ENCODE measurements at regions not wholly inside any gene's neighbourhood (a gene's known extent, or its start where the extent isn't known, plus 50 kb on each side); places are given as distances from the start of the nearest gene placed in this dataset.

DNA sequence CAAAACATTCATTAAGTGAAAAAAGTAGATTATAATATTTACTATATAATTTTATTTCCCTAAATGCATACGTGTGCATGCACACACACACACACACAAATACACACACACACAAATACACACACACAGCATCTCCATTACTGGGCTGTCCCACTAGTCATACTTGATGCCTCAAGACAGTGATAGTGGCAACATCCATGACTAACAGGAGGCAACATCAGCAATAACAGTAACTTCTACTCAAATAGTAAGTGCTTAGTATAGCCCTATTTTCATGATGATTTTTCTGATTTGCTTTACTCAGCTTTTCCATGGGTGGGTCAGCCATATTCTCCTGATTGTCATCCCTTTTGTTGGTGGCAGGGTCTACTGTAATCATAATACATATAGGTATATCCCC is 325.9 kb upstream of the TEX13C start:
- Histone ChIP-seq H2BK5ac (ENCODE audit: low read depth, low read length) (no peak overlapping the region), H4K20me1 (replicated peaks in 1 of 2; ENCODE audit: control insufficient read depth in 1 of 2, insufficient read depth in 2 of 2, low read length in 2 of 2) (no peaks in the 10 kb centered on the region), H3K9ac (replicated peaks in 1 of 4; ENCODE audit: extremely low read depth in 1 of 4, low read depth in 3 of 4, low read length in 3 of 4) (no peak overlapping the region), H2AFZ (ENCODE audit: low read length) (no peak overlapping the region), H3K23me2 (ENCODE audit: low read depth, low read length) (no peaks in the 10 kb centered on the region), H3K36me3 (ENCODE audit: control insufficient read depth in 2 of 4, insufficient read depth in 4 of 4, low read length in 3 of 4) (no peaks in the 10 kb centered on the region), H3K79me1 (ENCODE audit: low read depth, low read length) (no peaks in the 10 kb centered on the region), H3K18ac (ENCODE audit: extremely low read depth, low read length) (no peak overlapping the region), H4K91ac (replicated peaks; ENCODE audit: insufficient read length, low read length) (no peak overlapping the region), H2BK12ac (ENCODE audit: low read depth, low read length) (no peak overlapping the region), H3K79me2 (ENCODE audit: control insufficient read depth in 1 of 2, insufficient read depth in 2 of 2, low read length in 2 of 2) (no peaks in the 10 kb centered on the region), H3K4ac (replicated peaks; ENCODE audit: insufficient read length, low read depth, low read length) (no peak overlapping the region), H4K5ac (ENCODE audit: insufficient read length, low read depth, low read length) (no peak overlapping the region), H3K56ac (replicated peaks; ENCODE audit: insufficient read length, low read depth, low read length) (no peak overlapping the region), H3K4me2 (ENCODE audit: insufficient read depth in 1 of 2, low read depth in 2 of 2, low read length in 2 of 2) (no peak overlapping the region), H3K23ac (ENCODE audit: insufficient read length) (no peak overlapping the region), H2BK20ac (ENCODE audit: low read length) (no peak overlapping the region), H3K9me3 (ENCODE audit: insufficient read depth in 2 of 2, low read depth in 1 of 2, low read length in 1 of 2) (no peaks in the 10 kb centered on the region), H3K27ac (ENCODE audit: low read depth, low read length) (no peak overlapping the region), H3K14ac (ENCODE audit: insufficient read length) (no peak overlapping the region), H2BK120ac (replicated peaks; ENCODE audit: low read depth, low read length) (no peak overlapping the region), H4K8ac (ENCODE audit: extremely low read depth, insufficient read depth, low read length) (no peak overlapping the region), H3K4me1 (replicated peaks in 1 of 4; ENCODE audit: control insufficient read depth in 3 of 4, insufficient read depth in 4 of 4, low read length in 3 of 4) (no peaks in the 10 kb centered on the region), H2AK5ac (ENCODE audit: low read depth, low read length) (no peak overlapping the region), H3K27me3 (replicated peaks in 1 of 4; ENCODE audit: control insufficient read depth in 3 of 4, extremely low read depth in 1 of 4, insufficient read depth in 3 of 4, low read length in 3 of 4) (no peaks in the 10 kb centered on the region), H2BK15ac (ENCODE audit: low read length) (no peak overlapping the region), H3K4me3 (ENCODE audit: extremely low read depth in 1 of 4, insufficient read depth in 2 of 4, low read depth in 3 of 4, low read length in 4 of 4) (no peak overlapping the region)
- ChIA-PET POLR2A (ENCODE audit: partially characterized antibody) (no interaction called here), CTCF (ENCODE audit: partially characterized antibody) (no interaction called here)
- no peak for FAIRE-seq
- 81% methylated on average over 1 of the region's 1 CpG; no CpG with 5 or more reads in 1 of the 2 experiments for WGBS, 2 experiments (ENCODE audit: extremely low coverage in 1 of 2, insufficient coverage in 1 of 2, insufficient read length in 1 of 2, insufficient replicate concordance in 2 of 2, low coverage in 1 of 2, low lambda C conversion rate in 2 of 2, missing lambda C conversion rate in 1 of 2)
- DNase-seq (ENCODE audit: low read depth in 1 of 2, low spot score in 2 of 2) = no peak
- no peak for TF ChIP-seq MAFK (IDR thresholded peaks at IDR 0.05; ENCODE audit: low read depth, low read length)
- TF ChIP-seq YY1 (IDR thresholded peaks at IDR 0.05; ENCODE audit: low read depth, low read length) = no peak
- no peak for TF ChIP-seq GABPA (IDR thresholded peaks at IDR 0.05; ENCODE audit: borderline replicate concordance, insufficient read depth, low read length)
- TF ChIP-seq CBX5 (IDR thresholded peaks at IDR 0.05; ENCODE audit: low read depth, low read length) = no peak
- TF ChIP-seq CTBP2 (IDR thresholded peaks at IDR 0.05; ENCODE audit: borderline replicate concordance, insufficient read depth, insufficient read length, low read length) = no peak
- no peak for TF ChIP-seq TAF1 (IDR thresholded peaks at IDR 0.05; ENCODE audit: low read depth, low read length)
- TF ChIP-seq SUZ12 (IDR thresholded peaks at IDR 0.05; ENCODE audit: low read length) = no peak
- no peak for TF ChIP-seq SP2 (IDR thresholded peaks at IDR 0.05; ENCODE audit: low read length)

Measured in H1 (cell line).